AG08395 (cell line): ENCODE measurements at regions not wholly inside any gene's neighbourhood (a gene's known extent, or its start where the extent isn't known, plus 50 kb on each side); places are given as distances from the start of the nearest gene placed in this dataset.
A peak's percentile ranks its signal among the peaks of the same experiment; 100 is the strongest.

Experiments used
- DNase-seq: peaks from one replicate; pipeline ENCODE4 v3.0.0; 2012; ENCODE audit warnings: mixed read lengths, low spot score

DNA sequence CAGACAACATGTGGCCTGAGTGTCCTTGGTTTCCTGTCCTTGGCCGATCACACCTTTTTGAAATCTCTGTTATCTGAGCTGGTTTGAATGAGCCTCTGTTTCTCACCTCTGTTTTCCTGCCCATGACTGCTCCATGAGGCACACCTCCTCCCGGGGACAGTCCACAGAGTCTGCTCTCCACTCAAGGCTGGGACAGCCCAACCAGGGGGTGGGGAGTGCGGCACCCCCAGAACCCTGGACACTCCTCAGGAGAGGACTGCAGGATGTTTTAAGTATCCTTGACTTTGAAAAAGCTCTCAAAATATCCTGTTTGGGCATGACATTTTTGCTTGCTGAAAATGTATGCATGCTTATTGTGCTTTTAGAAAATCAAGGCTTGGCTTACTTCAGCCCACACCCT, 333.0 kb upstream of the N4BP1 start:
- DNase-seq = no peak

GRCh38 chr16:48936811-48937210, 326.8 kb upstream of the N4BP1 start:
- DNase-seq = no peak

DNA sequence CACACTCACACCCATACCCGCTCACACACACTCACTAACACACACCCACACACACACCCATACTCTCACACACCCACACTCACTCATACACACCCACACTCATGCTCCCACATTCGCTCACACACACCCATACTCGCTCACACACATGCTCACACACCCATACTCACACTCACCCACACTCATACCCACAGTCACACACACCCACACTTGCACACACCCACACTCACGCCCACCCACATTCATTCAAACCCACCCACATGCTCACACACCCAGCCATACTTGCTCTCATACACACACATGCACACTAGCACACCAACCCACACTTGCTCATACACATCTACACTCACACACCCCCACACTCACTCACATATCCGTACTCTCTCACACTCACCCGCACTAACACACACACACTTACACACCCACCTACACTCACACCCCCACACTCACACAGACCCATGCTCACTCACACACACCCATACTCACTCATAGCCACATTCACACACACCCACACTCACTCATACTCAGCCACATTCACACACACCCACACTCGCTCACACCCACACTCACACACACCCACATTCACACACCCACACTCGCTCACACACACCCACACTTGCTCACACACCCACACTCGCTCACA, 322.4 kb upstream of the N4BP1 start:
- no peak for DNase-seq

GRCh38 chr16:48930951-48931553, 321.1 kb upstream of the N4BP1 start:
- no peak for DNase-seq

- no peak for DNase-seq
Observed at GRCh38 chr16:48919791-48920190, 309.8 kb upstream of the N4BP1 start.

- DNase-seq = peak; percentile 14
Observed at GRCh38 chr16:48918520-48919258, 308.7 kb upstream of the N4BP1 start.

- no peak for DNase-seq
Observed at GRCh38 chr16:48916566-48916965, 306.6 kb upstream of the N4BP1 start.

- no peak for DNase-seq
Observed at GRCh38 chr16:48914070-48914469, 304.1 kb upstream of the N4BP1 start.

DNA sequence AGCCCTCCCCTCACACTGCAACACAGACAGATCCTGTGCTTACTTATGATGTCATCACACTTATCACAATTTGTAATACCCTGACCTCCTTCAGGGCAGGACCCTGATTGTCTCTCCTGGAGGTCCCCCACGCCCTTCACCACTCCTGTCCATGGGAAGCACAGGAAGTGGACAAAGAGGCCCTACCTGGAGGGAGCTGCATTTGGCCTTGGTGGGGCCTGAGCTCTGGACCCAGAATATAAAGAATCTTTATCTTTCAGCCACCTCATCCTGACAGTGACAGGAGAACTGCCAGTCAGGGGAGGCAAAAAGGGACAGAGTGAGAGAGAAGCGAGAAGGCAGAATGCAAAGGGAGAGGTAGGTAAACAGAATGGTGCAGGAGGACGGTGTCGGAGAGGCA, 303.4 kb upstream of the N4BP1 start:
- DNase-seq = no peak

DNA sequence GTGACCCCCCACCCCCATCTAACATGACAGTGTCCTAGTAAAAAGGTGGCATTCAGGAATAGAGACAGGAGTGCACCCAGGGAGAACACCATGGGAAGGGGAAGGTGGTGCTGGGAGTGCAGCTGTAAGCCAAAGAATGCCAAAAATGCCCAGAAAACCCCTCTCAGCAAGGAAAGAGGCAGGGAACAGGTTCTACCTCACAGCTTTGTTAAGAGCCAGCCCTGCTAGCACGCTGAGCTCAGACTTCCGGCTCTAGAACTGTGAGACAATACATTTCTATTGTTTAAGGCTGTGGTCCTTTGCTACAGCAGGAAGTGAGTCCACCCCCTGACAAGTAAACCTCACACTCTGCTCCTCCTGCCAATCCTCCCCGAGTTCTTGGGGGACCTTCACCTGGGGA, 302.4 kb upstream of the N4BP1 start:
- no peak for DNase-seq

DNA sequence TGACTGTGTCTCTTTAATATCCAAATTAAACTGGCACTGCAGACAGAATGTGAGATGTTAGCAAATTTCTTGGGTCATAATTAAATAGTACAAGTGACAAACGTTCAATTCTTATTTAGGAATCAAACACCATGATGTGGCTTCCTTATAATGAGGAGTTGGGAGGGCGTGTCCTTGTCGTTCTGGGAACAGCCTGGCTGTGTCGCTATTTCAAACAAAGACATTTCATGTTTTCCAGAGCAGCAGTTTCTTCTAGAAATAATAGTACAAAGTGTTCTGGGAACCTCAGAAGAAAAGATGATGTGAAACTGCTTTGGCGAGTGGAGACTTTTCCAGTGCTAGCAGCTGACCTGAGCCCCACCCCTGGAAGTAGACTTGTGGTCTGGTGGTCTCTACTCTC, 301.7 kb upstream of the N4BP1 start:
- peak; percentile 44 for DNase-seq

DNA sequence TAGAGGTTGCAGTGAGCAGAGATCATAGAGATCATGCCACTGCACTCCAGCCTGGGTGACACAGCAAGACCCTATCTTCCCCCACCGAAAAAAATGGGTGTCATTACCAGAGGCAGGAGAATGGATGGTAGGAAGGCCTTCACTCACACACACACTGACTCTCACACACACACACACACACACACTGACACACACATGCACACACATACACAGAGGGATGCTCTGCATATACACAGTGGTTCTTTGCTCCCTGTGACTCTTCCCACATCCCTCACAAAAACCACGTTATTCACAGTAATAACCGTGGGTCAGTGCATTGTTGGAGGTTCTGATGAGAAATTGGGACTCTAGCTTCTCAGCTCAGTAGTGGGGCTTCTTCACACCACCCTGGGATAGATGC, 300.2 kb upstream of the N4BP1 start:
- no peak for DNase-seq

DNA sequence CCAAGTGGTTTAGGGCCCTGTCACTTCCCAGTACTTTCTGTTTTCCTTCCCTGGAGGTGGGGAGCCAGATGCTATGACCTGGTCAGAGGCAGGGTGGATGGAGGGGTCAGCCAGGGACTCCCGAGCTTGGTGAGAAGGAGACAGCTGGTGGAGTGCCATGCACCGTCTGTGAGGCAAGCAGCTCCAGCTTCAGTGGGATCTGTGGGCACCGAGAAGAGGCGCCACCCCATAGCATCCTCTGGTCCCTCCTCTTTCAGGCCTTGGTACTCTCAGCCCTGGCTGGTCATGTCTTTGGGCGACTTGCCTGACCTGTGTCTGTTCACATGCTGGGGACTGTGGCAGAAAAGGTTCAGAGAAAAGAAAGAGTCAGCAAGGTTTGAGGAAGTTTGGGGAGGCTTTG, 299.3 kb upstream of the N4BP1 start:
- no peak for DNase-seq

DNA sequence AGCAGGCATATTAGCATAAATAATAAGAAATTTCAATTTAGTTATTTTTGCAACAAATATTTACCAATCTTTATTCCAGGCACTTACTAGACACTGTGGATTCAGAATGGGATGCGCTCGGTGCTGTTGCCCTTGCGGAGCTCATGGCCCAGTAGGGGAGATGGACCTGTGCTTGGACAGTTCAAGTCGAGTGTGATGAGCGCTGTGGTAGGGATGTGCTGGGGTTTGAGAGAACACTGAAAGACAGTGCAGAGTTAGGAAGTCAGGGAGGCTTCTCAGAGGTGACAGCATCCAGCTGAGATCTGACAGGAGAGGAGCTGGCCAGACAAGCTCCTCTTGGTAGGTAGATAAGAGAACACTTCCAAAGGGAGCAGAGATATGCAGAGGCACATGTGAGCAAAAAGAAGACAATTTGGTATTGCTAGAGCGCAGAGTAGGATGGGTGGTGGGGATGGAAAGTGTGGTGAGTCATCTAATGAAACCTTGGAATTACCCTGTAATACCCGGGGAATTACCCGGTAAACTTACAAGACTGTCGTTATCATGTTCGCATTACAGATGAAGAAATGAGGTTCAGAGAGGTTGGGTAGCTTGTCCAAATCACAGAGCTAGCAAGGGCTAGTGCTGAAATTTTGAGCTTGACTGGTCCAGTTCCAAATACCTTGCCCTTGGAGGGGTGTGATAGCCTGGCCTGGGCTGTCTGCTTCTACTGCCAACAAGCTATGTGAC, 298.1 kb upstream of the N4BP1 start:
- no peak for DNase-seq

DNA sequence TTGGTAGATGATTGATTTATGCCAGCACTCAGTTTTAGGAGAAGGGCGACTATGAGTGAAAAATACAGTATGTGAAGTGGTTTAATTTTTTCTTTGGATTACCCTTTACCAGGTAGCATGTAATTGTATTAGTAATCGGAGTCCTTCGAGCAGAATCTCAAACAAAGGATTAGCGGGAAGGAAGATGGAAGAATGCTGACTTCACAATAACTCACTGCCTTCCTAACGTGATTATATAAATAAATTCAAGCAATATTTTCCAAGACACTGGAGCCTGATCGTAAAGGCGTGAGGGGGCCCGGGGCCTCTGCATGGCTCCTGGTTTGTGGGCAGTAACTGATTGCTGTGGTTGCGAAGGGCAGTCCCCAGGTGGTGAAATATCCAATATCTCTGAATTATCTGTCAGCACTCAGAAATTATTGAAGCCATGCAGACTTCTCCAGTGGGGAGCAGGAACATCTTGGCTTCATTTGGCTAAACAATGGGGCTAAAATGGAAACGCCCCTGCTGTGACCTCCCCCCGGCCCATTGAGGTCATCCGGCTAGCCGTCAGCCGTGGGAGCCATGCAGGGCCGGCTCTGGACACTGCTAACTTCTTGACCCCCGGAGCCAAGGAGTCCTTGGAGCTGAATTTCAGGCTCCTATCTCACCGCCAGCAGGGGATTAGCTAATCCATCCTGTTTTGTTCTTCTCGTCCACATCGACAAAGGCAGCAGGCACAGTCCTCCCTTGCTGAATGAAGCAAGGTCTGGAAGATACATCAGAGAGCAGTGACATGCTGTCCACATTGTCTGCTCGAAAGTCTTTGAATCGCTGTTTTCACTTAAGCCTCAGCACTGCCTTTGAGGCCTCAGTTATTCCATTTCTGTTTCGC, 295.9 kb upstream of the N4BP1 start:
- no peak for DNase-seq

DNA sequence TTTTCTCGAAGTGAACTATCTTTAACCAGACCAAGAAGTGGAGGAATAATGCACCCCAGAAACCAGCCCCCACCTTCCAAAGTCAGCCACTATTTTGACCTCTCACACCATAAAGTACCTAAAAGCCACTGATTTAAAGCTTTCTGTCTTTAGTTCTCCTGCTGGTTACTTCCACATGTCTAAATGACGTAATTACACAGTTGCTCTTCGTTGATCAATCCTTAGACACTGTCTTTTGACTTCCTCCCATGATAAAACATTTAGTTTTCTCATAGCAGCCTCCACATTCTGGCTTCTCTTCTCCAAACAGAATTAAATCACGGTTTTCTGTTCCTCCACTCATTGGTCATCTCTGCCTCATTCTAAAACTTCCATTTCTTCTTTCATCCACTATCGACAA, 294.4 kb upstream of the N4BP1 start:
- DNase-seq = no peak

DNA sequence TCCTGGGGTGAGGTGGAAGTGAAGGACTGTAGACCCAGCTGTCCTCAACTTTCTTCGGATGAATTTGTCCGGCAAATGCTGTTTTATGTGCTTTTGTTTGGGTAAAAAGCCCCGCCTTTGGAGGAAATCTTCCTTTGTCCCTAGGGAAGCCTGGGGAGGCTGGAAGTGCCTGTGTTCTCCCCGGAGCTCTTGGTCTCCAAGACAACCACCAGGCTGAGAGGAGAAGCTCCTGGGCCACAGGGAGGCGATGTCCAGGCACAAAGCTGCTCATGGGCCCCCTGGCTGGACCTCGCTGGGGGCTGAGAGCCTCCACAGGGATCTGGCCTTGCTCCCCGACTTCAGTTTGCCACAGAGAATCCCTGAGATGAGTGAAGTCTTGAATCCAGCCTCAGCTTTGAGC, 293.1 kb upstream of the N4BP1 start:
- no peak for DNase-seq

- peak; percentile 29 for DNase-seq
Observed at GRCh38 chr16:48901712-48902374, 291.9 kb upstream of the N4BP1 start.

DNA sequence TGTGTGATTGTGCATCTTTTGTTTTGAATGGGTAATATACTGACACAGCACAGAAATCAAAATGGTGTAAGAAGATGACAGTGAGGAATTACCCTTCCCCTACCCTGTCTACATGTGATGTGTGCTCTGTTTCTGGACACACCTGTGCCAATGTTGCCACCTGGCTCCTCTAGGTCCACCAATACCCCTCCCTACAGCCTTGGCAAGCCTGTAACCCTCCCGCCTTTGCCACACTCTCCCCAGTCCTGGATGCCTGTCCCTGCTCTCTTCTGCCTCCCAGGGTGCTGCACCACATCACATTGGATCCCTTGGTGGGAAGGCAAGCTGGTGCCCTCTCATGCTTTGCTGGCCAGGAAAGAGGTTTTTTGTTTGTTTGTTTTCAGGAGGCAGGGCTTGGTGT, 289.5 kb upstream of the N4BP1 start:
- no peak for DNase-seq

GRCh38 chr16:48897698-48898205, 287.8 kb upstream of the N4BP1 start:
- DNase-seq = no peak

- no peak for DNase-seq
Observed at GRCh38 chr16:48895142-48895541, 285.2 kb upstream of the N4BP1 start.
